Activated T-helper 17 cell treated with anti-CD3 and anti-CD28 coated beads, Interleukin-2, amount 50 U/mL, for 72 hours (primary cell): ENCODE measurements at regions not wholly inside any gene's neighbourhood (a gene's known extent, or its start where the extent isn't known, plus 50 kb on each side); places are given as distances from the start of the nearest gene placed in this dataset.
"Not testable (repeated sequence)": the region's sequence is repeated elsewhere in the genome, so short reads cannot be mapped to it uniquely, and the experiment has no call there.

Experiments used
- ATAC-seq: fragments of 150-1000 bp; cut with Tn5 transposase; replicated peaks from 2 replicates; pipeline ENCODE4 v1.10.0; 2021; ENCODE audit warnings: mild to moderate bottlenecking, moderate library complexity
- H3K27ac Mint-ChIP-seq: one replicate; pipeline ENCODE4 v1.8.0; 2022; ENCODE audit warnings: mixed read lengths
- H3K27me3 Mint-ChIP-seq: one replicate; pipeline ENCODE4 v1.8.0; 2022; ENCODE audit warnings: mixed read lengths
- H3K36me3 Mint-ChIP-seq: one replicate; pipeline ENCODE4 v1.8.0; 2022; ENCODE audit warnings: low read depth, mild to moderate bottlenecking, mixed read lengths
- H3K4me1 Mint-ChIP-seq: one replicate; pipeline ENCODE4 v1.8.0; 2022; ENCODE audit warnings: mixed read lengths
- H3K4me3 Mint-ChIP-seq: one replicate; pipeline ENCODE4 v1.8.0; 2022; ENCODE audit warnings: mild to moderate bottlenecking, mixed read lengths
- H3K9me3 Mint-ChIP-seq: one replicate; pipeline ENCODE4 v1.8.0; 2022; ENCODE audit warnings: mixed read lengths

- ATAC-seq: no peak
- Mint-ChIP-seq H3K27me3 (no peaks in the 10 kb centered on the region), H3K36me3 (no peaks in the 10 kb centered on the region), H3K9me3 (peaks cover 4% of the 10 kb centered on the region), H3K27ac (no peak overlapping the region), H3K4me3 (no peak overlapping the region), H3K4me1 (no peaks in the 10 kb centered on the region)
Observed at GRCh38 chr4:28784188-28784587, 1923.5 kb downstream of the STIM2 start.

- Mint-ChIP-seq H3K4me1 (no peaks in the 10 kb centered on the region), H3K27ac (no peak overlapping the region), H3K4me3 (no peak overlapping the region), H3K9me3 (peaks cover 8% of the 10 kb centered on the region), H3K27me3 (no peaks in the 10 kb centered on the region), H3K36me3 (no peaks in the 10 kb centered on the region)
- ATAC-seq: no peak
Observed at GRCh38 chr4:28787947-28788346, 1927.3 kb downstream of the STIM2 start.

DNA sequence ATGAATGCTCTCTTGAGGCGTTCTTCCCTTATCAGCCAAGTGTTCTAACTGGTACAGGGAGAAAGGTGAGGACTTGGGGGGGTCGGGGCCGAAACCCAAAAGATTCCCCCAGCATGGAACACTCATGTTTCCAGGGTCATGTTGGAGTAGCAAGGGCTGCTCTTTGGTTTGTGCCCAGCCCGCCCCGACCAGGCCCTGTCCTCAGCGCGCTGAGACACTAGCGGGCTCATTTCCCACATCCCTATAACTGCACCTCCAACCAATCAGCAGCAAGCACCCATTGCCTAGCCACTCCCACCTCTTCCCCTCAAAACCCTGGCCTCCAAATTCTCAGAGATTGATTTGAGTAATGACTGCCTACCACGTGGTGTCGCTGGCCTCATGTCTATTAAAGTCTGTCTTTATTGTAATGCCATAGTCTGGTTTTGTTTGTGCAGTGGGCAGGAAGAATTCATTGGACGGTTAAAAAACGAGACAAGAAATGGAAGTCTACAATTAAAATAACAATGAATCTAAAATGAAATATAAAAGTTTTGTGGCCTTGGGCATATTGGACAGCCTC, 1928.4 kb downstream of the STIM2 start:
- Mint-ChIP-seq H3K36me3 (no peaks in the 10 kb centered on the region), H3K4me3 (no peak overlapping the region), H3K9me3 (peaks cover 14% of the 10 kb centered on the region), H3K4me1 (no peaks in the 10 kb centered on the region), H3K27ac (no peak overlapping the region), H3K27me3 (no peaks in the 10 kb centered on the region)
- ATAC-seq: no peak

DNA sequence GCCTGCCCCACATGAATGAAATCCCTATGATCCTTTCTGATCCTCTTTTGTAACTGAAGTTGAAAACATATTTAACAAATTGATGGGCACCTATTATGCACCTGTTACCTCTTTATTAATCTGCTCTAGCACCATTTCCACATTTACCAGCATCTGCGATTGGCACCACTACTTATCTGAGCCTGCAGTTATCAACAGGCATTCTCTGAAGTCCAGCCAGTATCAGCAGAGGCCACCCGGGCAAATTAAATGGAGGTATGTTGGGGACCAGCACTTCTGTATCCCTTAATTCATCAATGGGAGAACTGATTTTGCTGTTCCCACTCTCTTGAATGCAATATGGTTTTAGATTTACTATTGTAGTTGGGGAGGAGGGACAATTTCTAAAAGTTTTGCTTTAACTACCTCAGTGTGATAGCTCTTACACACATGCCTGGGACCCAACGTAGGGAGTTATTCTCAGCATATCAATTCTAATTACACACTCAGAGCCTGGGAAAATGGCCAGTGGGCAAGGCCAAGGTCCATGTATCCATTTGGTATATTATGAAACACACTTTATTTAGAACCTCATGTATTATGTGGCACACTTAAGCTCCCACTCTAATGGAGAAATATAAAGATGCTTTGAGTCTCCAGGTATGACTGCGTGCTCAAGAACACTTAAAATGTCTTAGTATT, 1927.1 kb upstream of the PCDH7 start:
- Mint-ChIP-seq H3K36me3 (no peaks in the 10 kb centered on the region), H3K27ac (no peak overlapping the region), H3K27me3 (no peaks in the 10 kb centered on the region), H3K4me3 (no peak overlapping the region), H3K9me3 (peaks cover 18% of the 10 kb centered on the region), H3K4me1 (no peaks in the 10 kb centered on the region)
- ATAC-seq: no peak

DNA sequence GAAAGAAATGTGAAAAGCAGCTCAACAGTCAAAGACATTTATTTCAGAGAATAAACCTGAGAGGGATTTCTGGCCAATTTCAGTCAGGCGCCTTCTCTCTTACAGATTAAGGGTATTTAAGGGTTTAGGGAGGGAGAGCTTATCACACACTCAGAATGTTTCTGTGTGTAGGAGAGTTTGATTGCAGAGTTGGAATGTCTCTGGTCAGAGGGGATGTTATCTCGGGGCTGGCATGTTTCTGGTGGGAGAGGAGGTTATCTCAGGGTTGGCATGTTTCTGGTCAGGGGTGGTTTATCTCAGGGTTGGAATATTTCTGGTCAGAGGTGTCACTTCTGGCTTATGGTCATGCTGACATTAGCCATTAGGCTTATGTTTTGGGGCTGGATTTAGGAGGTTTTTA, 1920.5 kb upstream of the PCDH7 start:
- H3K27me3 Mint-ChIP-seq: no peaks in the 10 kb centered on the region
- H3K27ac Mint-ChIP-seq: no peak overlapping the region
- no peaks in the 10 kb centered on the region for H3K4me1 Mint-ChIP-seq
- H3K9me3 Mint-ChIP-seq: peaks cover 10% of the 10 kb centered on the region
- H3K4me3 Mint-ChIP-seq: no peak overlapping the region
- no peaks in the 10 kb centered on the region for H3K36me3 Mint-ChIP-seq
- no peak for ATAC-seq

- Mint-ChIP-seq H3K27me3 (no peaks in the 10 kb centered on the region), H3K36me3 (no peaks in the 10 kb centered on the region), H3K9me3 (peaks cover 28% of the 10 kb centered on the region), H3K4me1 (no peaks in the 10 kb centered on the region), H3K4me3 (no peak overlapping the region), H3K27ac (no peak overlapping the region)
- no peak for ATAC-seq
Observed at GRCh38 chr4:28811025-28811424, 1909.1 kb upstream of the PCDH7 start.

DNA sequence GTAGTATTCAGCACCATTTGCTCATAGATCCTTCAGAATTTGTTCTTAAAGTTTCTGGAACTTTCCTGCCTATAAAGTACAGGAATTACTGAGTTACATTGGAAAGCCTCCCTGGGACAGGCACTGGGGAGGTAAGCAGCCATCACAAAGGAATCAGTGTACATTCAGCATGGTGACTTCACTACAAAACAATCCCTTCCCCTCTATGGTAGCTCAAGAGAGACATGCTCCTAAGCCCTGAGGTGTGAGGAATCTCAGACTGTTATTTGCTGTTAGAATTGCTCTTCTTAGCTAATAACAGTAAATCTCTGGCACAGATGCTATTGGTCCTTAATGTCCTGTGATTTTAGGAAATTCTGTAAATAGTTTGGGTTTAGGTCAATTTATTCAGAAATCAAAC, 1898.0 kb upstream of the PCDH7 start:
- no peaks in the 10 kb centered on the region for H3K36me3 Mint-ChIP-seq
- peaks cover 16% of the 10 kb centered on the region for H3K9me3 Mint-ChIP-seq
- no peak for ATAC-seq
- H3K27me3 Mint-ChIP-seq: no peaks in the 10 kb centered on the region
- H3K4me1 Mint-ChIP-seq: no peaks in the 10 kb centered on the region
- no peak overlapping the region for H3K27ac Mint-ChIP-seq
- H3K4me3 Mint-ChIP-seq: no peak overlapping the region

DNA sequence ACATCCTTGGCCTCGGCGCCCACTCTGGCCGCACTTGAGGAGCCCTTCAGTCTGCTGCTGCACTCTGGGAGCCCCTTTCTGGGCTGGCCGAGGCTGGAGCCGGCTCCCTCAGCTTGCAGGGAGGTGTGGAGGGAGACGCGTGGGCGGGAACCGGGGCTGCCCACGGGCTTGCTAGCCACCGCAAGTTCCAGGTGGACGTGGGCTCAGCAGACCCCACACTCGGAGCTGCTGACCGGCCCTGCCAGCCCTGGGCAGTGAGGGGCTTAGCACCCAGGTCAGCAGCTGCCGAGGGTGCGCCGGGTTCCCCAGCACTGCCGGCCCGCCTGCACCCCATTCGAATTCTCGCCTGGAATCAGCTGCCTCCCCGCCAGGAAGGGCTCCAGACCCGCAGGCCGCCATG, 1892.3 kb upstream of the PCDH7 start:
- no peaks in the 10 kb centered on the region for H3K4me1 Mint-ChIP-seq
- no peaks in the 10 kb centered on the region for H3K27me3 Mint-ChIP-seq
- H3K27ac Mint-ChIP-seq: no peak overlapping the region
- ATAC-seq: no peak
- no peak overlapping the region for H3K4me3 Mint-ChIP-seq
- H3K9me3 Mint-ChIP-seq: peaks cover 24% of the 10 kb centered on the region
- no peaks in the 10 kb centered on the region for H3K36me3 Mint-ChIP-seq

- Mint-ChIP-seq H3K27me3 (no peaks in the 10 kb centered on the region), H3K36me3 (no peaks in the 10 kb centered on the region), H3K27ac (no peak overlapping the region), H3K9me3 (peaks cover 14% of the 10 kb centered on the region), H3K4me3 (no peak overlapping the region), H3K4me1 (no peaks in the 10 kb centered on the region)
- ATAC-seq: no peak
Observed at GRCh38 chr4:28831867-28832266, 1888.3 kb upstream of the PCDH7 start.

- Mint-ChIP-seq H3K36me3 (no peaks in the 10 kb centered on the region), H3K27me3 (no peaks in the 10 kb centered on the region), H3K4me1 (no peaks in the 10 kb centered on the region), H3K27ac (no peak overlapping the region), H3K9me3 (peaks cover 9% of the 10 kb centered on the region), H3K4me3 (no peak overlapping the region)
- ATAC-seq: no peak
Observed at GRCh38 chr4:28832444-28832843, 1887.7 kb upstream of the PCDH7 start.

DNA sequence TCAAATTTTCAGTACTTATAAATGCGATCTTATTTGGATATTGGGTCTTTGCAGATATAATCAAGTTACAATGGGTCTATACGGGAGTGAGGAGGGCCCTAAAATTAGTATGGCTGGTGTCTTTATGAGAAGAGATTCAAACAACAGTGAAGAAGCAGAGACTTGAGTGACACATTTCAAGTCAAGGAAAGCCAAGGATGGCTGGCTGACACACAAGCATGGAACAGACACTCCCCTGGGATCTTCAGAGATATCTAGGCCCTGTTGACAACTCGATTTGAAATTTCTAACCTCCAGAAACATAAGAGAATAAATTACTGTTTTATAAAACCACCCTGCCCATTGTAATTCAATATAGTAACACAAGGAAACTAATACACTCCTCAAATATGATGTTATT, 1886.0 kb upstream of the PCDH7 start:
- H3K4me1 Mint-ChIP-seq: no peaks in the 10 kb centered on the region
- no peaks in the 10 kb centered on the region for H3K27me3 Mint-ChIP-seq
- peaks cover 13% of the 10 kb centered on the region for H3K9me3 Mint-ChIP-seq
- no peak overlapping the region for H3K4me3 Mint-ChIP-seq
- H3K36me3 Mint-ChIP-seq: no peaks in the 10 kb centered on the region
- H3K27ac Mint-ChIP-seq: no peak overlapping the region
- ATAC-seq: no peak

DNA sequence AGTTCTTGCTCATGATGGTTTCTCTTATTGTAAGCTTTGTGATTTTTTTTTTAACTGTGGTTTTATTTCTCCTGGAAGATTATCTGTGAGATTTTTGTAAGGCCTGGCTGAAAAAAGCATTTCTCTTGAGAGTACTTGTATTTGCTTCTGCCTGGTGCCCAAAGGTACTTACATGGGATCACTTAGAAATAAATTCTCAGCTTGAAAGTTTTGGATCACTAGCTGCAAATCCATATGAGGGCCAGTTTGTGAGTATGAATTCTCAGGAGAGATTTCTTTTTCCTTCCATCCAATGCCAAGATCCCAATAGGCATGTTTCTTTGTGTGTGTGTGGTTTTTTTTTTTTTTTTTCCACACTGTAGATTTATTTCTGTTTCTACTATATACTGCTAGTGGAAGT, 1884.7 kb upstream of the PCDH7 start:
- Mint-ChIP-seq H3K27me3 (no peaks in the 10 kb centered on the region), H3K9me3 (peaks cover 13% of the 10 kb centered on the region), H3K4me1 (no peaks in the 10 kb centered on the region), H3K27ac (no peak overlapping the region), H3K4me3 (no peak overlapping the region), H3K36me3 (no peaks in the 10 kb centered on the region)
- no peak for ATAC-seq

GRCh38 chr4:28842271-28842670, 1877.9 kb upstream of the PCDH7 start:
- Mint-ChIP-seq H3K27ac (no peak overlapping the region), H3K9me3 (peaks cover 27% of the 10 kb centered on the region), H3K4me1 (no peaks in the 10 kb centered on the region), H3K27me3 (no peaks in the 10 kb centered on the region), H3K36me3 (no peaks in the 10 kb centered on the region), H3K4me3 (no peak overlapping the region)
- no peak for ATAC-seq

DNA sequence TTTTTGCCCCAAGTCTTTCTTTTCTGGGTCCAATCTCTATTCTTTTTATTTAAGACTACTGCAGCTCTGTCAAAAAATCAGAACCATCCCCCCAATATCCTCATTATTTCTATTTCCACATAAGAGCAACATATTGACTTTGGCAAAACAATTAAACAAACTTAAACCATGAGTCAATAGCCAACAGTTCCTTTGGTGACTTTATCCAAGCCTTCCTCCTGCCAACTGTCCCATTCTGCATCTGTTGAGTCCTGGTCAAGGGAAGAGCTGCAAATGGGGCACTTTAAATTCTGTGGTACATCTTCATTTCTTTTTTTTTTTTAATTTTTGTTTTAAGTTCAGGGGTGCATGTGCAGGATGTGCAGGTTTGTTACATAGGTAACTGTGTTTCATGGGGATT, 1875.0 kb upstream of the PCDH7 start:
- no peak for ATAC-seq
- no peaks in the 10 kb centered on the region for H3K4me1 Mint-ChIP-seq
- no peak overlapping the region for H3K4me3 Mint-ChIP-seq

DNA sequence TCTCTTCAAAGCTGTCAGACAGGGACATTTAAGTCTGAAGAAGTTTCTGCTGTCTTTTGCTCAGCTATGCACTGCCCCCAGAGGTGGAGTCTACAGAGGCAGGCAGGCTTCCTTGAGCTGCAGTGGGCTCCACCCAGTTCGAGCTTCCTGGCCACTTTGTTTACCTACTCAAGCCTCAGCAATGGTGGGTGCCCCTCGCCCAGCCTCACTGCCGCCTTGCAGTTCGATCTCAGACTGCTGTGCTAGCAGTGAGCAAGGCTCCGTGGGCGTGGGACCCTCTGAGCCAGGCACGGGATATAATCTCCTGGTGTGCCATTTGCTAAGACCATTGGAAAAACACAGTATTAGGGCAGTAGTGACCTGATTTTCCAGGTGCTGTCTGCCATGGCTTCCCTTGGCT, 1863.1 kb upstream of the PCDH7 start:
- not testable (repeated sequence) for H3K36me3 Mint-ChIP-seq, H3K27me3 Mint-ChIP-seq, H3K27ac Mint-ChIP-seq, H3K4me1 Mint-ChIP-seq, ATAC-seq, H3K4me3 Mint-ChIP-seq
- H3K9me3 Mint-ChIP-seq: peaks cover 16% of the 10 kb centered on the region

More for the DNA sequence above, 1875.0 kb upstream of the PCDH7 start:
- Mint-ChIP-seq H3K9me3 (peaks cover 29% of the 10 kb centered on the region), H3K36me3 (no peaks in the 10 kb centered on the region), H3K27ac (no peak overlapping the region), H3K27me3 (no peaks in the 10 kb centered on the region)

DNA sequence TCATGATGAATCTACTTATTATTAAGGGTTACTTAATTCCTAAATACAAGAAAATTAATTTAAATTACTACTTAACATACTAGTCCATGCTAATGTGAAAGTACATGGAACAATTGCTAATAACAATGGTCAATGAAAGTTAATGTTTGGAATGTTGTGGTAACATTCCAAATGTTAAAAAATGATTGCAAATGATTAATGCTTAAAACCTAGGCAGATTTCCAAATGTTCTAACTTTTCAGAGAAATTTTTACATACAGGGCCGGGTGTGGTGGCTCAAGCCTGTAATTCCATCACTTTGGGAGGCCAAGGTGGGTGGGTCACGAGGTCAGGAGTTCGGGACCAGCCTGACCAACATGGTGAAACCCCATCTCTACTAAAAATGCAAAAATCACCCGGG, 1851.3 kb upstream of the PCDH7 start:
- no peaks in the 10 kb centered on the region for H3K4me1 Mint-ChIP-seq
- ATAC-seq: no peak

More for the DNA sequence above, 1851.3 kb upstream of the PCDH7 start:
- Mint-ChIP-seq H3K27ac (no peak overlapping the region), H3K27me3 (no peaks in the 10 kb centered on the region), H3K4me3 (no peak overlapping the region), H3K9me3 (peaks cover 20% of the 10 kb centered on the region), H3K36me3 (no peaks in the 10 kb centered on the region)
